ENCODE measurements at regions not wholly inside any gene's neighbourhood (a gene's known extent, or its start where the extent isn't known, plus 50 kb on each side); places are given as distances from the start of the nearest gene placed in this dataset.
A peak's percentile ranks its signal among the peaks of the same experiment; 100 is the strongest.

DNA sequence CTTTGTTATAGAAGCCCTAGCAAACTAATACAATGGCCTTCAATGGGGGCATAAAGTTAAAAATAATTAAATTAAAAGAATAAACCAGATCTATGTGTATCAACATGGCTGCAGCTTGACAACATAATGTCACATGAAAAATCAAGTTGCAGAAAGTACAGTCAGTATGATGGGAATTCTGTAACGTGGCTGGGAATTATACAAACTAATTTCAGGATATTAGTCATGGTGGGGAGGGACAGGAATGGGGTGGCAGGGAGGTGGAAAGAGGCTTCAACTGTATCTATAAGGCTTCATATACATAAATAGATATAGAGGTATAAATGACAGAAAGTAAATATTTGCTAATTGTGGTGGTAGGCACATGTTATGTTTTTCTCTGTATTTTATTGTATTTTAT is 107.1 kb downstream of the UNC5CL start (continued):
- TF ChIP-seq POLR3A (IDR thresholded peaks at IDR 0.05; ENCODE audit: borderline replicate concordance, extremely low read depth, insufficient read depth, insufficient read length) (no peak), GTF2E2 (tag; IDR thresholded peaks at IDR 0.05) (no peak), ZNF644 (tag; IDR thresholded peaks at IDR 0.05; ENCODE audit: low read depth) (no peak)

DNA sequence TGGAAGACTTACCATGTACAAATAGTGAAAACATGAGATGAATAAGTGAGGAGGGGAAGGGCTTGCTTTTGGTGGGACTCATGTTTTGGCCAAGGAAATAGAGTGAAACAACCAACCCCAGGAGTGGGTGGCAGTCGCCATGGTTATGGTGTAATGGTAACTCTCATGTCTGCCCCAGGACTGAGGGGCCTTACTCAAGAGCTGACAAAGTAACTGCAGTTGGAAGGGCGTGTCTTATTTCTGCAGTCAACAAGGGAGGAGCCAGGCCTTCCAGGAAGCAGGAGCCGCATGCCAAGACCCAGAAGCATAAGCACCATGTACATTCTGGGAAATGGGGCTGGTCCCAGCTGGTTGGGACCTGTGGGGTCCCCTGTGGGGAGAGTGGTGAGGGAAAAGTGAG is 108.5 kb downstream of the UNC5CL start:
- Histone ChIP-seq H4K20me1 (replicated peaks; ENCODE audit: control insufficient read depth, insufficient read depth, low read length) (no peaks in the 10 kb centered on the region), H3K9ac (ENCODE audit: insufficient read depth in 1 of 2, low read depth in 2 of 2, low read length in 2 of 2) (no peak overlapping the region; a peak in 1 of 4 replicates), H3K27ac (ENCODE audit: extremely low read depth, low read depth, low read length) (no peak overlapping the region), H3K36me3 (ENCODE audit: control insufficient read depth, insufficient read depth, low read length) (no peaks in the 10 kb centered on the region), H3K4me2 (ENCODE audit: insufficient read depth, low read length) (peak overlapping the region; percentile 17), H3K9me3 (replicated peaks; ENCODE audit: control insufficient read depth, insufficient read depth, low read depth, low read length) (no peaks in the 10 kb centered on the region), H3K79me2 (ENCODE audit: control insufficient read depth, insufficient read depth, low read length) (no peaks in the 10 kb centered on the region), H3K9me1 (ENCODE audit: control insufficient read depth, insufficient read depth, low read length) (no peaks in the 10 kb centered on the region), H2AFZ (ENCODE audit: low read depth, low read length) (peak overlapping the region; percentile 63), H3K4me3 (no peak overlapping the region), H3K4me1 (replicated peaks in 1 of 2; ENCODE audit: control insufficient read depth in 2 of 2, insufficient read depth in 2 of 2, low read length in 2 of 2) (peaks cover 0 to 5% of the 10 kb centered on the region in 2 experiments; a peak in 2 of 5 replicates), H3K27me3 (ENCODE audit: control insufficient read depth in 2 of 2, insufficient read depth in 2 of 2, low read length in 2 of 2) (peaks cover 23 to 28% of the 10 kb centered on the region in 2 experiments; a peak in 4 of 5 replicates)
- ChIA-PET CTCF (ENCODE audit: low intra/inter-chr PET ratio) (no interaction called here), POLR2A (interaction anchor here (1.0 kb wide), 1 partner anchor 9 kb away, joined by 4 read pairs; no protein-coding TSS in a partner anchor)
- intact Hi-C loops (cut with micrococcal nuclease) (no loop called here), in situ Hi-C loops (cut with MboI) (no loop called here)
- 4% methylated on average over 3 of the region's 3 CpGs for WGBS (ENCODE audit: insufficient coverage, low coverage, missing lambda C conversion rate)
- DNase-seq (ENCODE audit: extremely low read depth in 1 of 4, low spot score in 3 of 4): peak; percentile 28 to 63 (median 47)
- peak; percentile 95 for ATAC-seq
- BruUV-seq (replicated peaks): no TSS peak
- peak; percentile 88 for FAIRE-seq
- TF ChIP-seq PTTG1 (tag; IDR thresholded peaks at IDR 0.05; ENCODE audit: low read depth) (no peak), SMAD3 (CRISPR knock-in tag; conservative IDR thresholded peaks at IDR 0.05) (no peak), MEIS2 (IDR thresholded peaks at IDR 0.05; ENCODE audit: partially characterized antibody) (peak; percentile 3), CEBPB (tag; IDR thresholded peaks at IDR 0.05) (peak; percentile 57; the same call in 1 of the 2 replicates), ZNF507 (tag; conservative IDR thresholded peaks at IDR 0.05) (no peak), ETV5 (CRISPR knock-in tag; IDR thresholded peaks at IDR 0.05; ENCODE audit: low read depth) (no peak), HDGF (IDR thresholded peaks at IDR 0.05) (0 out of 2 replicates have a peak, but pooled peaks have one; percentile 37), MTA1 (IDR thresholded peaks at IDR 0.05; ENCODE audit: borderline replicate concordance) (no peak)
- TF ChIP-seq, protein P1, sequence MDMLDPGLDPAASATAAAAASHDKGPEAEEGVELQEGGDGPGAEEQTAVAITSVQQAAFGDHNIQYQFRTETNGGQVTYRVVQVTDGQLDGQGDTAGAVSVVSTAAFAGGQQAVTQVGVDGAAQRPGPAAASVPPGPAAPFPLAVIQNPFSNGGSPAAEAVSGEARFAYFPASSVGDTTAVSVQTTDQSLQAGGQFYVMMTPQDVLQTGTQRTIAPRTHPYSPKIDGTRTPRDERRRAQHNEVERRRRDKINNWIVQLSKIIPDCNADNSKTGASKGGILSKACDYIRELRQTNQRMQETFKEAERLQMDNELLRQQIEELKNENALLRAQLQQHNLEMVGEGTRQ (CRISPR knock-in tag; IDR thresholded peaks at IDR 0.05): 0 out of 2 replicates have a peak, but pooled peaks have one; percentile 3
- TF ChIP-seq, protein P2, sequence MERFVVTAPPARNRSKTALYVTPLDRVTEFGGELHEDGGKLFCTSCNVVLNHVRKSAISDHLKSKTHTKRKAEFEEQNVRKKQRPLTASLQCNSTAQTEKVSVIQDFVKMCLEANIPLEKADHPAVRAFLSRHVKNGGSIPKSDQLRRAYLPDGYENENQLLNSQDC (CRISPR knock-in tag; IDR thresholded peaks at IDR 0.05): no peak
